WERI-Rb-1 (cell line): ENCODE measurements at regions not wholly inside any gene's neighbourhood (a gene's known extent, or its start where the extent isn't known, plus 50 kb on each side); places are given as distances from the start of the nearest gene placed in this dataset.

Experiments
- DNase-seq: peaks from one replicate; pipeline ENCODE4 v3.0.0-alpha.2; 2020
- H3K27ac ChIP-seq: fragments of 250-450 bp; sonication (Bioruptor Pico); 2 replicates; pipeline ENCODE4 v1.5.1; 2020; ENCODE audit warnings: mild to moderate bottlenecking, moderate library complexity
- H3K27me3 ChIP-seq: fragments of 250-450 bp; sonication (Bioruptor Pico); 2 replicates; pipeline ENCODE4 v1.5.1; 2021; ENCODE audit warnings: mild to moderate bottlenecking, low read depth, moderate library complexity; ENCODE audit not compliant: insufficient read depth, severe bottlenecking
- H3K36me3 ChIP-seq: fragments of 250-450 bp; sonication (Bioruptor Pico); 2 replicates; pipeline ENCODE4 v1.5.1; 2020; ENCODE audit warnings: mild to moderate bottlenecking, moderate library complexity
- H3K4me3 ChIP-seq: 2 replicates; pipeline ENCODE4 v1.5.1; 2011; ENCODE audit warnings: low read depth, mild to moderate bottlenecking, control low read depth, low read length
- H3K9me3 ChIP-seq: fragments of 250-450 bp; sonication (Bioruptor Pico); 2 replicates; pipeline ENCODE4 v1.5.1; 2021; ENCODE audit warnings: mild to moderate bottlenecking, moderate library complexity; ENCODE audit not compliant: severe bottlenecking
- TF ChIP-seq, protein P1 (sequence below): IDR thresholded peaks from 2 replicates; pipeline ENCODE4 v1.5.1; 2011; ENCODE audit warnings: low read depth, mild to moderate bottlenecking, control low read depth, inconsistent platforms, low read length

DNA sequence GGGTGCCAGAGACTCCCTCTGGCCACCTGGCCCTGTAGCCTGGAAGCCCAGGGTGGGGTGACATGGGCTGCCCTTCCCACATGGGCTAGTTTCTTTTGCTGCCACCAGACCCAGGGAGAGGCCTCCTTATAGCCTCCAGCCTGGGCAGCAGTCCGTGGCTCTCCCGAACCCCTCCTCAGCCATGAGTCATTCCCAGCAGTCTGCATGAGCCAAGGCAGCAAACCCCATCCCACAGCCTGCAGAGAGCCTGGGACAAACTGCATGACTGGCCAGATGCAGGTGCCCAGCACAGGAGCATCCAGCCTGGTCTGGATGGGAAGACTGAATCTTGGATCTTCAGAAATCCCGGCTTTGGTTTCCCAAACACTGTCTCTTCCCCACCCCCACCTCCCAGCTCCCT, 75.7 kb downstream of the MRPL14 start:
- Histone ChIP-seq H3K36me3 (no peaks in the 10 kb centered on the region), H3K4me3 (no peak overlapping the region), H3K27ac (no peak overlapping the region), H3K27me3 (no peaks in the 10 kb centered on the region), H3K9me3 (no peaks in the 10 kb centered on the region)
- TF ChIP-seq, protein P1, sequence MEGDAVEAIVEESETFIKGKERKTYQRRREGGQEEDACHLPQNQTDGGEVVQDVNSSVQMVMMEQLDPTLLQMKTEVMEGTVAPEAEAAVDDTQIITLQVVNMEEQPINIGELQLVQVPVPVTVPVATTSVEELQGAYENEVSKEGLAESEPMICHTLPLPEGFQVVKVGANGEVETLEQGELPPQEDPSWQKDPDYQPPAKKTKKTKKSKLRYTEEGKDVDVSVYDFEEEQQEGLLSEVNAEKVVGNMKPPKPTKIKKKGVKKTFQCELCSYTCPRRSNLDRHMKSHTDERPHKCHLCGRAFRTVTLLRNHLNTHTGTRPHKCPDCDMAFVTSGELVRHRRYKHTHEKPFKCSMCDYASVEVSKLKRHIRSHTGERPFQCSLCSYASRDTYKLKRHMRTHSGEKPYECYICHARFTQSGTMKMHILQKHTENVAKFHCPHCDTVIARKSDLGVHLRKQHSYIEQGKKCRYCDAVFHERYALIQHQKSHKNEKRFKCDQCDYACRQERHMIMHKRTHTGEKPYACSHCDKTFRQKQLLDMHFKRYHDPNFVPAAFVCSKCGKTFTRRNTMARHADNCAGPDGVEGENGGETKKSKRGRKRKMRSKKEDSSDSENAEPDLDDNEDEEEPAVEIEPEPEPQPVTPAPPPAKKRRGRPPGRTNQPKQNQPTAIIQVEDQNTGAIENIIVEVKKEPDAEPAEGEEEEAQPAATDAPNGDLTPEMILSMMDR, result no peak
- no peak for DNase-seq

DNA sequence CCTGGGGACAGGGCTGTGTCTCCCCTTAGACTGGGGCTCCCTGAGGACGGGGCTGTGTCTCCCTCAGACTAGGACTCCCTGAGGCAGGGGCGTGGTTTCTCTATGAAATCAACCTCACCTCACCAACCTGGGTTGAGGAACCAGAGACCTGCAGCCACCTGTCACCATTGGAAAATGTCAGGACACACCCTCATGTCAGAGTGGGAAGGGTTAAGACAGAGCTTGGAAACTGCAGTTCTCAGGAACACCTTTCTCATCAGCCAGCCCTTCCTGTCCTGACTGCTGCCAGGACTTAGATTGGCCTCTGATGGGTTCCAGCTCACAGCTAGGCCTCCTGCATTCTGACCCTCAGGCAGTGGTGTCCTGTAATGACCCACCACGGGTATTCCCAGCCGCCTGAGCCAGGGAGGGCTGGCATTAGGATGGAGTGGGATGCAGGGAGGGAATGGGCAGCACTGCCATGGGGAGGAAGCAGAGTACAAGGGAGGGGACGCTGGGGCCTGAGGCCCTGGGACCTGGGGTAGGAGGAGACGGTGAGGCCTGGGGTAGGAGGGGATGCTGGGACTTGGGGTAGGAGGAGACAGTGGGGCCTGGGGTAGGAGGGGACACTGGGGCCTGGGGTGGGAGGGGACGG, 76.3 kb downstream of the MRPL14 start:
- DNase-seq, result no peak
- no peaks in the 10 kb centered on the region for H3K27me3 ChIP-seq
- no peaks in the 10 kb centered on the region for H3K36me3 ChIP-seq
- TF ChIP-seq, protein P1, result no peak
- no peak overlapping the region for H3K4me3 ChIP-seq
- no peak overlapping the region for H3K27ac ChIP-seq
- H3K9me3 ChIP-seq, result no peaks in the 10 kb centered on the region

DNA sequence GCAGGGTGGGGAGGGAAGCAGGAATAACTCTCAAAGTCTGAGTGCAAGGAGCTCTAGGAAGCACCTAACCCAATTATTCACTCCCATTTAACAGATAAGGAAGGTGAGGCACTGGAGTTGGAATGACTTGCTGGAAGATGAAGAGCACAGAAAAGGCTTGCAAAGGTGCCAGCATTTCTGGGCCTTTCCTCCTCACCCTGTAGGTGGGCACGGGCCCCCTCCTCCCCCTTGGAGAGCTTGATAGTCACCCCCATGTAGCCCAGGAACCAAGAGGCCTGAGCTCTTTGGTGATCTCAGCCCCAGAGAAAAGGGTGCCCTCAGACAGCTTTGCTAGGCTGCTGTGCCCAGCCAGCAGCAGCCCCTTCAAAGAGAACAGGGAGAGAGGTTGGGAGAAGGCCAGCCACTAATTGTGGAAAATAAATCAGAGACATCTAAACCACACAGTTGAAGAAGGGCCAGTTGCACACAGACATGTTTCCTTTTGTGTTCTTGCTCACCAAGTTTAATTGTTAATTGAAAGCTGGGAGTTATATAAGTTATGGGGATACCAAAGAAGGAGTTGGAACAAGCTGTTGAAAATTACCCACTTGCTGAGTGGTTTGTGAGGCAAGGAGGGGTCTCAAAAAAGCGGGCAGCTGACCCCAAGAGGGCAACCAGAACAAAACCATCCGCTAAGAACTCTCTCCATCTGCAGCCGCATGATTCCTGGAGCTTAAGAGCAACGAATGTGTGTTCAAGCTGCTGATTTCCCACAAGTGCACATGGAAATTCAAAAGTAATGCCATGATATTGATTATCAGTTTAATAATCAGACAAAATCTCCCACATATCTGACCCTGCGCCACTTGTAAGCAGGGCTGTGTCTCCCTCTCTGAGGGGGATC, 77.0 kb downstream of the MRPL14 start:
- no peak for DNase-seq
- TF ChIP-seq, protein P1, result no peak
- no peak overlapping the region for H3K27ac ChIP-seq
- no peaks in the 10 kb centered on the region for H3K36me3 ChIP-seq
- H3K9me3 ChIP-seq, result no peaks in the 10 kb centered on the region
- H3K27me3 ChIP-seq, result no peaks in the 10 kb centered on the region
- H3K4me3 ChIP-seq, result no peak overlapping the region

DNA sequence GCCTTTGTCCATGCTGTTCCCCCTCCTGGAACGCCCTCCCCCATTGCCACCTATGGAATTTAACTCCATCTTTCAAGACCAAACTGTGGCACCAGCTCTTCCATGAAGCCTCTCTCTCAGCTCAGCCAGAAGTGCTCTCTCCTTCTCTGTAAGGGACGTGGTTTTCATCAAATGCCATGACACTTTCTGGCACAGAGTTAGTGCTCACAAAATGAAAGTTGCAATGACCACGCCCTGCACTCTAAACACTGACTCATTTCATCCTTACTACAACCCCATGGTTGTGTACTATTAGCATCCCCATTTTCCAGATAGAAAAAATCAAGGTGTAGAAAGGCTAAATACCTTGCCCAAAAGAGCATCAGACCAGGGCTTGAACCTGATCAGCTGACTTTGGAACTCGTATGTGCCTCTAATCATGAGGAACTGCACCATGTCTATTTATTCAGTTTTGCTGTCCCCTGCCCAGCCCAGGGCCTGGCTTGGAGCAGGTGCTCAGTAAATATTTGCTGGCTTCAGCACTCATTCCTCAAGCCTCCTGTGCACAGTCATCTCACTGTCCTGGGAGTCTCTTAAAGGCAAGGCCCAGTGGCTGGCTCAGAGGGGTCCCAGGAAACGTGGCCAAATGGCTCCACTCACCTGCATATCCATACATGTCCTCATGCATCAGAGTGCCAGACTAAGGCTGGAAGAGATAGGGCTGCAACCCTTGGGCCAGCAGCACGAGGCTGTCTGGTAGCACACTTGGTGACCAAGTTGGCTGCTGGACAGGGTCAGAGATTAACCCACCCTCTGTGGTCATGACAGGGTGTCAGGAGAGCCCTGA, 77.9 kb downstream of the MRPL14 start:
- DNase-seq, result no peak
- no peaks in the 10 kb centered on the region for H3K27me3 ChIP-seq

DNA sequence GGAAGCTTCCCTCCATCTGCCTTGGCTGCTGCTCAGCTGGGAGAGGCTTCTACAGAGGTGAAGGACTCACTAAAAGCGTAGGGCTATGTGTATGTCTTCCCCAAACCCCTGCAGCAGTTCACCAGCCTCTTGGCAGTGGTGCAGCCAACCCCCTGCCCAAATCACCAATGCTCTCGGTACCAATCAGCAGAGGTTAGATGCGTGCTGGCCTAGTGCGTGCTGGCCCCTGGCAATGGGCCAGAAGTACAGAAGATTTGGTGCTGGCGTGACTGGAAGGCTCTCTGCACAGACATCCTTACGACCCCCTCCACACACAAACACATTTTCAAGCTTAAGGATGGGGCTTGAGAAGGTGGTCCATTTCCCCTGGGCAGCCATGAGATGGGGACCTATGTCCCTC, 79.0 kb downstream of the MRPL14 start:
- Histone ChIP-seq H3K27me3 (no peaks in the 10 kb centered on the region), H3K4me3 (no peak overlapping the region), H3K9me3 (no peaks in the 10 kb centered on the region), H3K36me3 (no peaks in the 10 kb centered on the region), H3K27ac (no peak overlapping the region)
- DNase-seq, result no peak
- TF ChIP-seq, protein P1, result no peak

More for the DNA sequence above, 77.9 kb downstream of the MRPL14 start:
- TF ChIP-seq, protein P1, result no peak
- Histone ChIP-seq H3K27ac (no peak overlapping the region), H3K9me3 (no peaks in the 10 kb centered on the region), H3K36me3 (no peaks in the 10 kb centered on the region), H3K4me3 (no peak overlapping the region)
